ENCODE measurements at regions not wholly inside any gene's neighbourhood (a gene's known extent, or its start where the extent isn't known, plus 50 kb on each side); places are given as distances from the start of the nearest gene placed in this dataset.

- no peak overlapping the region for H3K4me3 Mint-ChIP-seq
- ATAC-seq (ENCODE audit: low read depth) (no peak), DNase-seq (no peak)
- no peaks in the 10 kb centered on the region for H3K36me3 Mint-ChIP-seq (ENCODE audit: low read depth)
- H3K27ac Mint-ChIP-seq: no peak overlapping the region
- ChIA-PET POLR2A (no interaction called here), CTCF (no interaction called here)
- no peaks in the 10 kb centered on the region for H3K4me1 Mint-ChIP-seq
- peaks cover 2% of the 10 kb centered on the region for H3K27me3 Mint-ChIP-seq
- intact Hi-C loops (cut with micrococcal nuclease): no loop called here
- no peaks in the 10 kb centered on the region for H3K9me3 Mint-ChIP-seq
- no peak for TF ChIP-seq CTCF (IDR thresholded peaks at IDR 0.05)
Measured at GRCh38 chrX:39674490-39675161, 423.1 kb downstream of the BCOR start.

GRCh38 chrX:39675162-39675553 is 422.6 kb downstream of the BCOR start:
- peaks cover 2% of the 10 kb centered on the region for H3K27me3 Mint-ChIP-seq
- no peaks in the 10 kb centered on the region for H3K9me3 Mint-ChIP-seq
- intact Hi-C loops (cut with micrococcal nuclease): no loop called here
- DNase-seq (no peak), ATAC-seq (ENCODE audit: low read depth) (no peak)
- H3K4me3 Mint-ChIP-seq: no peak overlapping the region
- no peak overlapping the region for H3K27ac Mint-ChIP-seq
- no peak for TF ChIP-seq CTCF (IDR thresholded peaks at IDR 0.05)
- H3K36me3 Mint-ChIP-seq (ENCODE audit: low read depth): no peaks in the 10 kb centered on the region
- POLR2A ChIA-PET: no interaction called here
- no peaks in the 10 kb centered on the region for H3K4me1 Mint-ChIP-seq
- CTCF ChIA-PET: no interaction called here

GRCh38 chrX:39675619-39676018 is 422.1 kb downstream of the BCOR start:
- intact Hi-C loops (cut with micrococcal nuclease): no loop called here
- no peaks in the 10 kb centered on the region for H3K9me3 Mint-ChIP-seq
- H3K4me3 Mint-ChIP-seq: no peak overlapping the region
- no peaks in the 10 kb centered on the region for H3K36me3 Mint-ChIP-seq (ENCODE audit: low read depth)
- H3K4me1 Mint-ChIP-seq: no peaks in the 10 kb centered on the region
- ATAC-seq (ENCODE audit: low read depth) (no peak), DNase-seq (no peak)
- TF ChIP-seq CTCF (IDR thresholded peaks at IDR 0.05): no peak
- peaks cover 2% of the 10 kb centered on the region for H3K27me3 Mint-ChIP-seq
- ChIA-PET CTCF (no interaction called here), POLR2A (no interaction called here)
- no peak overlapping the region for H3K27ac Mint-ChIP-seq

- no peak overlapping the region for H3K4me3 Mint-ChIP-seq
- peaks cover 2% of the 10 kb centered on the region for H3K27me3 Mint-ChIP-seq
- TF ChIP-seq CTCF (IDR thresholded peaks at IDR 0.05): no peak
- POLR2A ChIA-PET: no interaction called here
- H3K36me3 Mint-ChIP-seq (ENCODE audit: low read depth): no peaks in the 10 kb centered on the region
- no peak for ATAC-seq (ENCODE audit: low read depth)
- no peaks in the 10 kb centered on the region for H3K9me3 Mint-ChIP-seq
- intact Hi-C loops (cut with micrococcal nuclease): no loop called here
- H3K27ac Mint-ChIP-seq: no peak overlapping the region
- H3K4me1 Mint-ChIP-seq: no peaks in the 10 kb centered on the region
- CTCF ChIA-PET: no interaction called here
- no peak for DNase-seq
Measured at GRCh38 chrX:39676434-39676833, 421.3 kb downstream of the BCOR start.

GRCh38 chrX:39677585-39677977 is 420.2 kb downstream of the BCOR start:
- ChIA-PET POLR2A (no interaction called here), CTCF (no interaction called here)
- H3K27me3 Mint-ChIP-seq: peaks cover under 1% of the 10 kb centered on the region
- intact Hi-C loops (cut with micrococcal nuclease): no loop called here
- no peaks in the 10 kb centered on the region for H3K36me3 Mint-ChIP-seq (ENCODE audit: low read depth)
- H3K27ac Mint-ChIP-seq: no peak overlapping the region
- H3K4me1 Mint-ChIP-seq: no peaks in the 10 kb centered on the region
- no peak for TF ChIP-seq CTCF (IDR thresholded peaks at IDR 0.05)
- no peak overlapping the region for H3K4me3 Mint-ChIP-seq
- ATAC-seq (ENCODE audit: low read depth): no peak
- no peaks in the 10 kb centered on the region for H3K9me3 Mint-ChIP-seq
- no peak for DNase-seq
